ENCODE measurements at regions not wholly inside any gene's neighbourhood (a gene's known extent, or its start where the extent isn't known, plus 50 kb on each side); places are given as distances from the start of the nearest gene placed in this dataset.

GRCh38 chr18:73254564-73254963 lies 386.8 kb upstream of the NETO1 start:
- TF ChIP-seq CTCF (IDR thresholded peaks at IDR 0.05) = no peak
- no peak for TF ChIP-seq POLR2A (IDR thresholded peaks at IDR 0.05)
- TF ChIP-seq POLR2AphosphoS5 (IDR thresholded peaks at IDR 0.05) = no peak
- no peak for TF ChIP-seq EP300 (IDR thresholded peaks at IDR 0.05)
